DMS53 (cell line): ENCODE measurements at regions not wholly inside any gene's neighbourhood (a gene's known extent, or its start where the extent isn't known, plus 50 kb on each side); places are given as distances from the start of the nearest gene placed in this dataset.
"Not testable (repeated sequence)": the region's sequence is repeated elsewhere in the genome, so short reads cannot be mapped to it uniquely, and the experiment has no call there.

Experiments
- DNase-seq: peaks from one replicate; lab custom pipeline; 2025; lab: John Stamatoyannopoulos, UW

GRCh38 chr13:84865783-84866221 is 933.4 kb downstream of the SLITRK6 start:
- peak; percentile 3 for DNase-seq

- no peak for DNase-seq
Observed at GRCh38 chr13:84864341-84864740, 934.9 kb downstream of the SLITRK6 start.

- no peak for DNase-seq
Observed at GRCh38 chr13:84847107-84847506, 952.1 kb downstream of the SLITRK6 start.

GRCh38 chr13:84845907-84846619 is 953.2 kb downstream of the SLITRK6 start:
- DNase-seq: no peak

- peak; percentile 32 for DNase-seq
Observed at GRCh38 chr13:84844473-84844872, 954.7 kb downstream of the SLITRK6 start.

- no peak for DNase-seq
Observed at GRCh38 chr13:84843368-84843767, 955.9 kb downstream of the SLITRK6 start.

- DNase-seq: no peak
Observed at GRCh38 chr13:84834201-84834600, 951.9 kb upstream of the SLITRK1 start.

- no peak for DNase-seq
Observed at GRCh38 chr13:84831666-84832657, 949.7 kb upstream of the SLITRK1 start.

- DNase-seq: no peak
Observed at GRCh38 chr13:84823528-84823927, 941.3 kb upstream of the SLITRK1 start.

- DNase-seq: no peak
Observed at GRCh38 chr13:84821261-84821660, 939.0 kb upstream of the SLITRK1 start.

- no peak for DNase-seq
Observed at GRCh38 chr13:84816567-84817105, 934.4 kb upstream of the SLITRK1 start.

GRCh38 chr13:84812789-84813188 is 930.5 kb upstream of the SLITRK1 start:
- DNase-seq: no peak

GRCh38 chr13:84812078-84812477 is 929.8 kb upstream of the SLITRK1 start:
- DNase-seq: no peak

- no peak for DNase-seq
Observed at GRCh38 chr13:84810781-84811180, 928.5 kb upstream of the SLITRK1 start.

GRCh38 chr13:84802073-84802472 is 919.8 kb upstream of the SLITRK1 start:
- no peak for DNase-seq

GRCh38 chr13:84784443-84785153 is 902.3 kb upstream of the SLITRK1 start:
- no peak for DNase-seq

GRCh38 chr13:84777316-84777715 is 895.0 kb upstream of the SLITRK1 start:
- DNase-seq: no peak

- no peak for DNase-seq
Observed at GRCh38 chr13:84776593-84776992, 894.3 kb upstream of the SLITRK1 start.

- DNase-seq: not testable (repeated sequence)
Observed at GRCh38 chr13:84775920-84776319, 893.6 kb upstream of the SLITRK1 start.

GRCh38 chr13:84774111-84774510 is 891.8 kb upstream of the SLITRK1 start:
- no peak for DNase-seq

GRCh38 chr13:84760956-84761355 is 878.7 kb upstream of the SLITRK1 start:
- no peak for DNase-seq

- no peak for DNase-seq
Observed at GRCh38 chr13:84749126-84749525, 866.9 kb upstream of the SLITRK1 start.
